Right ventricle myocardium inferior (tissue), 1 donor: ENCODE measurements at regions not wholly inside any gene's neighbourhood (a gene's known extent, or its start where the extent isn't known, plus 50 kb on each side); places are given as distances from the start of the nearest gene placed in this dataset.

Experiments
- ATAC-seq: fragments of 200-7000 bp; cut with Tn5 transposase; one replicate; pipeline ENCODE4 v1.9.1; 2020; ENCODE audit warnings: mild to moderate bottlenecking, moderate library complexity
- DNase-seq: peaks from one replicate; pipeline ENCODE4 v3.0.0; 2021; ENCODE audit errors: missing footprints
- intact Hi-C: fragments of 100-400 bp; cut with DNase I; formaldehyde crosslinking; loops from one replicate; pipeline ENCODE4 v1.11.0; 2022
- donor health status: DM: no; HTN: yes; CAD: no; lungs with severe emphysema.

GRCh38 chr5:104800440-104801048 is 1238.0 kb upstream of the NUDT12 start:
- ATAC-seq, result no peak
- intact Hi-C loops, result no loop called here
- DNase-seq, result no peak

- intact Hi-C loops, result no loop called here
- ATAC-seq, result no peak
Observed at GRCh38 chr5:104793755-104794080, 1231.1 kb upstream of the NUDT12 start.

GRCh38 chr5:104793031-104793754 is 1230.6 kb upstream of the NUDT12 start:
- intact Hi-C loops, result no loop called here
- ATAC-seq (no peak), DNase-seq (no peak)

More at GRCh38 chr5:104793755-104794080, 1231.1 kb upstream of the NUDT12 start:
- DNase-seq, result no peak

GRCh38 chr5:104789366-104789765 is 1226.8 kb upstream of the NUDT12 start:
- intact Hi-C loops, result no loop called here
- ATAC-seq (no peak), DNase-seq (no peak)

- intact Hi-C loops, result no loop called here
- no peak for DNase-seq
- ATAC-seq, result no peak
Observed at GRCh38 chr5:104785097-104785496, 1222.5 kb upstream of the NUDT12 start.

- DNase-seq (no peak), ATAC-seq (no peak)
- intact Hi-C loops, result no loop called here
Observed at GRCh38 chr5:104774372-104774771, 1211.8 kb upstream of the NUDT12 start.

GRCh38 chr5:104764197-104764596 is 1201.6 kb upstream of the NUDT12 start:
- no peak for ATAC-seq
- intact Hi-C loops, result no loop called here
- no peak for DNase-seq

GRCh38 chr5:104763216-104763615 is 1200.6 kb upstream of the NUDT12 start:
- ATAC-seq (no peak), DNase-seq (no peak)
- intact Hi-C loops, result no loop called here

- no peak for DNase-seq
- no peak for ATAC-seq
- intact Hi-C loops, result no loop called here
Observed at GRCh38 chr5:104757915-104758314, 1195.3 kb upstream of the NUDT12 start.

GRCh38 chr5:104755806-104756205 is 1193.2 kb upstream of the NUDT12 start:
- DNase-seq (no peak), ATAC-seq (no peak)
- intact Hi-C loops, result no loop called here

- intact Hi-C loops, result no loop called here
- no peak for DNase-seq
- ATAC-seq, result no peak
Observed at GRCh38 chr5:104754311-104754995, 1191.9 kb upstream of the NUDT12 start.

- no peak for DNase-seq
- intact Hi-C loops, result no loop called here
- no peak for ATAC-seq
Observed at GRCh38 chr5:104751969-104752368, 1189.4 kb upstream of the NUDT12 start.

GRCh38 chr5:104739905-104740304 is 1177.3 kb upstream of the NUDT12 start:
- no peak for DNase-seq
- intact Hi-C loops, result no loop called here
- no peak for ATAC-seq

GRCh38 chr5:104739503-104739902 is 1176.9 kb upstream of the NUDT12 start:
- DNase-seq, result no peak
- no peak for ATAC-seq

GRCh38 chr5:104736073-104736472 is 1173.5 kb upstream of the NUDT12 start:
- intact Hi-C loops, result no loop called here
- no peak for ATAC-seq
- DNase-seq, result no peak

More at GRCh38 chr5:104739503-104739902, 1176.9 kb upstream of the NUDT12 start:
- intact Hi-C loops, result no loop called here

- ATAC-seq (no peak), DNase-seq (no peak)
- intact Hi-C loops, result no loop called here
Observed at GRCh38 chr5:104734046-104734445, 1171.5 kb upstream of the NUDT12 start.

- intact Hi-C loops, result no loop called here
- DNase-seq (no peak), ATAC-seq (no peak)
Observed at GRCh38 chr5:104733063-104733669, 1170.6 kb upstream of the NUDT12 start.

GRCh38 chr5:104731331-104731730 is 1168.7 kb upstream of the NUDT12 start:
- DNase-seq (no peak), ATAC-seq (no peak)
- intact Hi-C loops, result no loop called here

- ATAC-seq, result no peak
Observed at GRCh38 chr5:104708027-104708426, 1145.4 kb upstream of the NUDT12 start.

GRCh38 chr5:104706600-104706999 is 1144.0 kb upstream of the NUDT12 start:
- intact Hi-C loops, result no loop called here
- ATAC-seq, result no peak

More at GRCh38 chr5:104708027-104708426, 1145.4 kb upstream of the NUDT12 start:
- intact Hi-C loops, result no loop called here
- no peak for DNase-seq

More at GRCh38 chr5:104706600-104706999, 1144.0 kb upstream of the NUDT12 start:
- no peak for DNase-seq
